GM18508 (cell line): ENCODE measurements at regions not wholly inside any gene's neighbourhood (a gene's known extent, or its start where the extent isn't known, plus 50 kb on each side); places are given as distances from the start of the nearest gene placed in this dataset.
"Not testable (repeated sequence)": the region's sequence is repeated elsewhere in the genome, so short reads cannot be mapped to it uniquely, and the experiment has no call there.

Source experiments
- ATAC-seq: cut with Tn5 transposase; IDR thresholded peaks from one replicate; pipeline ENCODE4 v1.9.1; 2021; ENCODE audit warnings: moderate number of reproducible peaks; ENCODE audit not compliant: insufficient read depth, unreplicated experiment

DNA sequence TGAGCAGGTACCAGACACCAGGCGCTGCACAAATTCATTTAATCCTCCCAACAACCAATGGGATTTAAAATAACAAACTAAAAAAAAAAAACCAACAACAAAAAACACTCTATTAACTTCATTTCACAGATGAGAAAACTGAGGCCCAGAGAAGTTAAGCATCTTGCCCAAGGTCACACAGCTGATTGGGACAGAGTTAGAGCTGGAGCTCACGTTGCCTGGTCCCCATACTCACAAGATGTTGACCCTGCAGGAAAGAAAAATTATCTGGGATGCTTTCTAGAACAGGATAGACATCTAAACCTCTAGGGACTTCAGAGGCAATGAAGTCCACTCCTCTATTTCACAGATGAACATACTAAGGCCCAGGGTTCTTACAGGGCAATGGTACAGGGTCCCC is 175.3 kb downstream of the PSMG1 start:
- no peak for ATAC-seq

GRCh38 chr21:39007532-39007931 is 175.7 kb downstream of the PSMG1 start:
- ATAC-seq = no peak

- no peak for ATAC-seq
These were observed 176.5 kb downstream of the PSMG1 start for GRCh38 chr21:39006571-39007311.

- ATAC-seq = no peak
These were observed 177.8 kb downstream of the PSMG1 start for GRCh38 chr21:39005502-39005787.

DNA sequence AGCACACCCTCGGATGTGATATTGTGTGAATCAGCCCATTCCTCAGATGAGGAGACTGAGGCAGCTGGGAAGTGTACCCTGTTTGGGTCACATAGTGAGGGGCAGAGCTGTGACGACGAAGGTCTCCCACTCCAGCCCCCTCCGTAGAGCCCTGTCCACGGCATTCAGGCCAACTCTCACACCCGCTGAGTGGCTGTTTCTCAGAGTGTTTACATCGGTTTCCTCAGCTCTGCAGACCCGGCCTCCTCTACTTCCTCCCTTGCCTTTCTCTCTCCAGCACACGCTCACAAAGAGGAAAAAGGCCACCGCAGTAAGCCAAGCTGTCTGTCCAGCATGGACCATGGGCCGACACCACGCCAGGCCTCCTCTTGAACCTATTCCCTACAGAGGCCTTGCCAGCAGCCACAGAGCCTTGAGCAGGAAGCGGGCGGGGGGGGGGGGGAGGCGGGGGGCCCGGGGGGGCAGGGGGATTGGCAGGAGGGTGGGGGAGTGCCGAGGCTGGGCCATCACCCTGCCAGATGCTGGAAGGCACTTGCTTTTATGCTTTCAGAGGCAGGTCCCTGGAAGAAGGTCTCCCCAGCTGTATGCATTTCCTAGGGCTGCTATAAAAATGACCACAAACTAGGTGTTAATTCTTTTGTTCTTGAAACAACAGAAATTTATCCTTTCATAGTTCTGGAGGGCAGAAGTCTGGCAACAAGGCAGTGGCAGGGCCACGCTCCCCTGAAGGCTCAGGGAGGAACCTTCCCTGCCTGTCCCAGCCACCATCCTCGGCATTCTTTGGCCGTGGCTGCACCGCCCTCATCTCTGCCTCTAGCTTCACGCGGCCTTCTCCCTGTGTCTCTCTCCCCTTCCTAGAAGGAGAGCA is 178.4 kb downstream of the PSMG1 start:
- no peak for ATAC-seq

DNA sequence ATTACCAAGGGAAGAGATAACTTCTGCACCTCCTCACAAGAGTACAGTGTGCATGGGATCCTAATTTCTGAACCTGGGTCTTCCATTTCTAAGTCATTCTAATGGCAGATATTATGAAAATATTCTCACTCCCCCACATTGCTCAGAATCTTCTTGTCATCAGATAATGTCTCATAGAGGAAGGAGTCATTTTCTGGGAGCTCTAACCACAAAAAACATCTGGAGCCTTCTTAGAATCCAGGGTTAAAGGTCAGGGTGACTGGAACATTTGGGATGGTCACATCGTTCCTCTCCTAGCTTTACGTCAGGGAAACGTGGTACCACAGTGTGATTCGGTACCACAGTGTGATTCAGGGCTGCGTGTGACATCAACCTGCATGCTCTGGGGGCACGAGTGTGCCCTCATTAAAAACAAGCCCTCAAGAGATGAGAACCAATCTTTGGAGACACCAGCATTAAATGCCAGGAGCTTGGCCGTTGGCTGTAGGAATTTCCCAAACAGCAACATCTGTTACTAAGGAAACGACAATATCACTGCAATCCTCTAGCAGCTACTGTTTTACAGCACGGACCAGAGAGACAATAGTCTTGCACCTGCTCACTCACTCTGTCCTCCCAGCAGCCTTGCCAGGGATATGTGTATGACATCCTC is 179.1 kb downstream of the PSMG1 start:
- ATAC-seq = no peak

GRCh38 chr21:39001341-39001740 is 181.9 kb downstream of the PSMG1 start:
- no peak for ATAC-seq

DNA sequence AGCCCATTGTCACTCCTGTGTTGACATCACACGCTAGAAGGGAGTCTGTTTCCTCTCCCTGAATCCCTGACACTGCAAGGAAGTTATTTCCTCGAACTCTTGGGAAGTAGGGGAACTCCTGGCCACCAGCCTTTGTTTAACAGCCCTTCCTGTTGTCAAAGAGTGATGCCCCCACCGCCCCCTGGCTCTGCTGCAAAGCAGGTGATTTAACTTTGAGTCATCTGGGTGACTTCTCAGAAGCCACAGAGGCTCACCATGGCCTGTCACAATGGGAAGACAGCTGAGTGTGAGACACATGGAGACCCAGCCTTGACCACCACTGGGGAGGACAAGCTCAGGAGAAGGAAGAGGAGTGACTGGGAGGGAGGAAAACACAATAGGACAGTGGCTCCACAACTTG is 182.8 kb downstream of the PSMG1 start:
- ATAC-seq = no peak

GRCh38 chr21:38999161-38999560 is 184.1 kb downstream of the PSMG1 start:
- no peak for ATAC-seq

DNA sequence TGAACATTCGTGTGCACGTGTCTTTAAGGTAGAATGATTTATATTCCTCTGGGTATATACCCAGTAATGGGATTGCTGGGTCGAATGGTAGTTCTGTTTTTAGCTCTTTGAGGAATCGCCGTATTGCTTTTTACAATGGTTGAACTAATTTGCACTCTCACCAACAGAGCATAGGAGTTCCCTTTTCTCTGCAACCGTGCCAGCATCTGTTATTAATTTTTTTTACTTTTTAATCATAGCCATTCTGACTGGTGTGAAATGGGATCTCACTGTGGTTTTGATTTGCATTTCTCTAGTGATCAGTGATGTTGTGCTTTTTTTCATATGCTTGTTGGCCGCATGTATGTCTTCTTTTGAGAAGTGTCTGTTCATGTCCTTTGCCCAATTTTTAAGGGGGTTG is 185.0 kb downstream of the PSMG1 start:
- not testable (repeated sequence) for ATAC-seq

GRCh38 chr21:38997843-38998175 is 185.4 kb downstream of the PSMG1 start:
- not testable (repeated sequence) for ATAC-seq

- no peak for ATAC-seq
These were observed 186.0 kb downstream of the PSMG1 start for GRCh38 chr21:38997051-38997842.

DNA sequence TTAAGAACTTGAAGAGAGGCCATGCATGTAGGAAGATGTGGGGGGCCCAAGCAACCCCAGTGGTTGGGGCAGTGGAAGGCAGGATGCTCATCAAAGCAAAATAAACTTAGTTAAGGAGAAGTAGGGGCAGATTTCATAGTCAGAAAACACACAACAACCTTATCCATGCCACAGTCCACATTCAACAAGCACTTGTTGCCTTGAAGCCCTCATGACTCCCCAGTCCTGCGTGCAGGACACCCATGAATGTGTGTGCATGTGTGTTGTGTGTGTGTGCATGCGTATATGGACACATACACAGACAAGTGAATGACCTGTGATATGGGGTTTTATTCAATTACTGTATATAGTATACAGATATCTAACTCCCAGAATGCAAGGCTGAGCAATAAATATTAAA is 186.9 kb downstream of the PSMG1 start:
- no peak for ATAC-seq

DNA sequence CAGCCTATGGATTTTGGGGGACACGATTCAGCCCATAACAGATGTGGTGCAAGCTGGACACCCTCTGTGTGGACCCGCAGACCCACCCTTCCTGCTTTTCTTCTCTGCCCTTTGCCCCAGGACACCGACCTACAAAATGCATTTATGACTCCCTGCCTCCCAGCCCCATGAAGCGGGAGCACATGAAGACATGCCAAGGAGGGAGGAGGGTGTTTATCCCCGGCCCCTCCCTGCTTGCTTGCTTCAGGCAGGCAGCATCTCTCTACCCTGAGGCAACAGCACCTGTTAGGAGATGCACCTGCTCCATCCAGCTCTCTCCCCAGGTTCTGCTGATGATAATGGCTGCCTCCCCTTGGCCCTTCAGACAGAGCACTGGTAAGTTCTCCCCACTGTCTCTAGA is 187.5 kb downstream of the PSMG1 start:
- no peak for ATAC-seq

- no peak for ATAC-seq
These were observed 188.1 kb downstream of the PSMG1 start for GRCh38 chr21:38995071-38995669.

- no peak for ATAC-seq
These were observed 188.3 kb downstream of the ETS2 start for GRCh38 chr21:38994042-38994441.

DNA sequence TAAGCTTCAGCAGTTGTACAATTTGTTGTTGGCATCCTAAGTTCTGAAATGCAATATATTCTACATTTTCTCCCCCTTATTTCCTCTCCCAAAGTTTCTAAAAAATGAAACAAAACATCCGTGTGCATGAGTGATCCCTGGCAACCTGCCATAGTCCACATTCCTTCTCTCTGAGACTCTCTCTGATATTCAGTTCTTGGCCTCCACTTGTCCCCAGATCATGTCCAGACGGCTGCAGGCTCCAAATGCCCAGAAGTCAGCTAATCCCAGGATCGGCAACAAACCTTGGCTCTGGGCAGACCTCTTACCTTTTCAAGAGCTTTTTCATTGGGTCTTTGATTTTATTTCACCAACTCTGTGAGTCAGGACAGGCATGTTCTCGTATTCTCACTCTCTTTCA is 187.8 kb downstream of the ETS2 start:
- no peak for ATAC-seq

DNA sequence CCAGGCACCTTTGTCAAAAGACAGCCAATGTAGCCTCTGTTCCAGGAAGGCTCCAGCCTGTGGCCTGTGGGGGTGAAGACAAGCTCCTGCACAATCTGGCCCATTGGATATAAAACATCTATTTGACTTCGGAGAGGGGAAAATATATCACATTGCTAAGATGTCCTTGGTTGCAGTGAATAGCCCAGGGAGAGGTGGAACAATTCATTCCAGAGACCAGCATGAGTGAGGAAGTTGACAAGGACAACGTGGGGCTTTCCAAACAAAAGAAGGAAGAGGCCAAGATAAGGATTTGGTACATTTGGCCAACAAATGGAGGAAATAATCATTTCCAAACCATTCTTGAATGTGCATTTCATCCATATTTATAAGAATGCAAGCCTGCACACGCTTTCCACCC is 187.0 kb downstream of the ETS2 start:
- no peak for ATAC-seq

DNA sequence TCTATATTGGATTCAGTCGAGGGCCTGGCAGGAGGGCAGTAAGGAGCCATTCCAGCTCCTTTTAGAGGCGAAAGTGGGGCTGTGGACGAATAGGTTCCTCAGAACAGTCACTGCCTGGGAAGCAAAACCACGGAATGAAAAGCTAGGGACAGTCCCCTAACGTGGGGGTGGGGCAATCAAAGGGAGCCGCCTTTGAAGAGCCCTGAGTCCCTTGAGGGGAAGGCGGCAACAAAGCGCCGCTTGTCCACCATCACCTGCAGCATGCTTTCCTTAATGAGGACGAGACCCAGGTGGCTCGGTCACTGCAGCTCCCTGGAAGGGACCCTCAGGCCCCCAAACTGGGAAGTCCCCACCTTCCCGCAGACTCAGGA is 184.7 kb downstream of the ETS2 start:
- ATAC-seq = no peak

DNA sequence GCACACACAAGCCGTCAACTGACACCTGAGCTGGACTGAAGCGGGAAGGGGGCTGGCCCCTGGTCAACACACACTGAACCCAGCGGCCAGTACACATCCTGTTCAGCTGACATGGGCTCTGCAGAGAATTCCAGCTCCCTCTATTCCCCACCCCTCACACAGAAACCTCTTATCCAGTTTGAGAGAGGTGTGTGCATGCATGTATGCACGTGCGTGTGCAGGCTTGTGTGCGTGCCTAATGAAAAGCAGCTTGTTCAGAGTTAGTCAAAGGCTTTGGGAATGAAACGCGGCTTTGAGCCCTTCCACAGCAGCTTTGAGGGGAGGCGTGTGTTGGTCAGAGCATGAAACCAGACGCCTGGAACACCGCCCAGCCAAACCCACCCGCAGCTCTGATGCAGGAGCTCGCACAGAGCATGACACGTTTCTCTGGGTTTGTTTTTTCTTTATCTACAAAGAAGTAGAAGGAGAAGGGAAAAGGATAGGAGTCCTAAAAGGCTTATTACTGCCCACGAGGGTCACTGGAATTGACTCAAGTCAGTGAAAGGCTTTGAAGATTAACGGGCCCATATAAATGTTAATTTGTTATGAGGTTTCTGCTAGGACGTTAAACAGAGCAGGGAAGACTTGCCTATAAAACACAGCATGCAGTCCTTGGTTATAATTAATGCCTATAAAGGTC is 184.2 kb downstream of the ETS2 start:
- ATAC-seq = no peak
